Tibial artery (tissue), 4 donors: ENCODE measurements at regions not wholly inside any gene's neighbourhood (a gene's known extent, or its start where the extent isn't known, plus 50 kb on each side); places are given as distances from the start of the nearest gene placed in this dataset.
A peak's percentile ranks its signal among the peaks of the same experiment; 100 is the strongest.

ENCODE experiments used
- DNase-seq, 2 donors: peaks; one replicate each; pipeline ENCODE4 v3.0.0-alpha.2; 2019
- H3K27ac ChIP-seq, 2 donors: fragments of 200-600 bp; sonication (generic) in 1 of 2; 1 replicate in 1 of 2; 2 replicates in 1 of 2; pipeline ENCODE4 v1.5.1; 2018 to 2019; ENCODE audit warnings: mild to moderate bottlenecking in 1 of 2
- H3K27me3 ChIP-seq, 2 donors: fragments of 200-600 bp; sonication (generic) in 1 of 2; one replicate each; pipeline versions ENCODE4 v1.5.1 to v1.6.0; 2016 to 2019
- H3K36me3 ChIP-seq, 3 donors: fragments of 200-600 bp; sonication (generic) in 2 of 3; one replicate each; pipeline ENCODE4 v1.5.1; 2016 to 2019; ENCODE audit warnings: mild to moderate bottlenecking in 2 of 3
- H3K4me1 ChIP-seq, 4 donors: fragments of 200-600 bp; sonication (generic) in 2 of 4; 1 replicate in 3 of 4; 2 replicates in 1 of 4; pipeline ENCODE4 v1.5.1; 2016 to 2019
- H3K4me3 ChIP-seq, 2 donors: fragments of 200-600 bp; sonication (generic) in 1 of 2; 1 replicate in 1 of 2; 2 replicates in 1 of 2; pipeline ENCODE4 v1.5.1; 2018 to 2019; ENCODE audit warnings: mild to moderate bottlenecking in 2 of 2
- H3K9me3 ChIP-seq, 3 donors: fragments of 200-600 bp; sonication (generic) in 1 of 3; one replicate each; pipeline ENCODE4 v1.5.1; 2016 to 2019
- intact Hi-C: fragments of 100-400 bp; cut with DNase I; formaldehyde crosslinking; loops from one replicate; pipeline ENCODE4 v1.15.0; 2023; ENCODE audit warnings: low total_unique reads
- TF ChIP-seq, protein P1 (sequence below), 2 experiments: fragments of 200-600 bp in 1 of 2; fragments of 450-650 bp in 1 of 2; IDR thresholded peaks; one replicate each; pipeline ENCODE4 v1.5.1; 2017 to 2019; ENCODE audit warnings: antibody characterized with exemption in 2 of 2, mild to moderate bottlenecking in 1 of 2, moderate library complexity in 1 of 2

DNA sequence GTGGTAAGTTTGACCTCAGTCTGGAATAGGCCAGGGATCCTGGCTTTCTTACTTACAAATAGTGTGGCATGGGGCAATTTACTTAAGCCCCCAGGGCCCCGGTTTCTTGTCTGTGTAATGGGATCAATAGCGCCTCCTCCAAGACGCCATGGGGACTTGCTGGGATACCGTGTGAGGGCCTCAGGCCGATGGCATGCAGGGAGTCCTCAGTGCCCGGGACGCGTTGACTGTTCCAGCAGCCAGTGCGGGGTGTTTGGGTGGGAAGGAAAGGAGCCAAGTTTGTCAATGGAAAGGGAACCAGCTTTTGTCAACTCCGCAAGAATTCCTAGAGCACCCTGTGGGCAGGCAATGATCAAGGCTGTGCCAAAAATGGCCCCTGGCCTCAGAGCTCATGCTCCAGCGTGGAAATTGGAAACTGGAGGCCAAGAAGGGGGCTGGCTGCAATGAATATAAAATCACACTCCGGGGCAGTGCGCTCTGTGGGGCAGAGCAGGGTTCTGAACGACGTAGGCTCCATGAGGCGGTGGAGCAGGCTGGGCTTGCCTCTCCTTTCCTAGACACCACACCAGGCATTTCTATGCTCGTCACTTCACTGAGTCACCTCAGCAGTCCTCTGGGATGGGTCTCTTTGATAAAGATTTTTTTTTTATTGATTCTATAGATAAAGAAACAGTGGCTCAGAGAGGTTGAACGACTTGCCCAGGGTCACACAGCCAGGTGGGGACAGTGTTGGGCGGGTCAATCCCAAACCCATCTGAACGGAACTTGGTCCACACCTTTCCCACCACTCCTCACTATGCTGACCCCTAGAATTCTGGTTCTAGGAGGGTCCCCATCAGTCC is 56.7 kb upstream of the ASAP2 start:
- intact Hi-C loops = loop anchor here (5.0 kb wide), 1 partner anchor 47 kb away; no protein-coding TSS in a partner anchor
- TF ChIP-seq, protein P1, sequence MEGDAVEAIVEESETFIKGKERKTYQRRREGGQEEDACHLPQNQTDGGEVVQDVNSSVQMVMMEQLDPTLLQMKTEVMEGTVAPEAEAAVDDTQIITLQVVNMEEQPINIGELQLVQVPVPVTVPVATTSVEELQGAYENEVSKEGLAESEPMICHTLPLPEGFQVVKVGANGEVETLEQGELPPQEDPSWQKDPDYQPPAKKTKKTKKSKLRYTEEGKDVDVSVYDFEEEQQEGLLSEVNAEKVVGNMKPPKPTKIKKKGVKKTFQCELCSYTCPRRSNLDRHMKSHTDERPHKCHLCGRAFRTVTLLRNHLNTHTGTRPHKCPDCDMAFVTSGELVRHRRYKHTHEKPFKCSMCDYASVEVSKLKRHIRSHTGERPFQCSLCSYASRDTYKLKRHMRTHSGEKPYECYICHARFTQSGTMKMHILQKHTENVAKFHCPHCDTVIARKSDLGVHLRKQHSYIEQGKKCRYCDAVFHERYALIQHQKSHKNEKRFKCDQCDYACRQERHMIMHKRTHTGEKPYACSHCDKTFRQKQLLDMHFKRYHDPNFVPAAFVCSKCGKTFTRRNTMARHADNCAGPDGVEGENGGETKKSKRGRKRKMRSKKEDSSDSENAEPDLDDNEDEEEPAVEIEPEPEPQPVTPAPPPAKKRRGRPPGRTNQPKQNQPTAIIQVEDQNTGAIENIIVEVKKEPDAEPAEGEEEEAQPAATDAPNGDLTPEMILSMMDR (IDR thresholded peaks at IDR 0.05) = no peak
- Histone ChIP-seq H3K4me3 (no peak overlapping the region), H3K27ac (no peak overlapping the region), H3K36me3 (no peaks in the 10 kb centered on the region), H3K9me3 (no peaks in the 10 kb centered on the region), H3K4me1 (peaks cover 0 to 16% (median 7%) of the 10 kb centered on the region in 4 donors), H3K27me3 (no peaks in the 10 kb centered on the region)
- DNase-seq = no peak

- intact Hi-C loops = loop anchor here (5.0 kb wide), 1 partner anchor 48 kb away; no protein-coding TSS in a partner anchor
- no peak overlapping the region for H3K27ac ChIP-seq
- no peak overlapping the region for H3K4me3 ChIP-seq
- DNase-seq = no peak
- no peaks in the 10 kb centered on the region for H3K27me3 ChIP-seq
- TF ChIP-seq, protein P1 (IDR thresholded peaks at IDR 0.05) = no peak
- H3K36me3 ChIP-seq = no peaks in the 10 kb centered on the region
- H3K9me3 ChIP-seq = no peaks in the 10 kb centered on the region
- H3K4me1 ChIP-seq = peaks cover 0 to 20% (median 9%) of the 10 kb centered on the region in 4 donors
These were observed 57.3 kb upstream of the ASAP2 start for GRCh38 chr2:9149388-9149660.

DNA sequence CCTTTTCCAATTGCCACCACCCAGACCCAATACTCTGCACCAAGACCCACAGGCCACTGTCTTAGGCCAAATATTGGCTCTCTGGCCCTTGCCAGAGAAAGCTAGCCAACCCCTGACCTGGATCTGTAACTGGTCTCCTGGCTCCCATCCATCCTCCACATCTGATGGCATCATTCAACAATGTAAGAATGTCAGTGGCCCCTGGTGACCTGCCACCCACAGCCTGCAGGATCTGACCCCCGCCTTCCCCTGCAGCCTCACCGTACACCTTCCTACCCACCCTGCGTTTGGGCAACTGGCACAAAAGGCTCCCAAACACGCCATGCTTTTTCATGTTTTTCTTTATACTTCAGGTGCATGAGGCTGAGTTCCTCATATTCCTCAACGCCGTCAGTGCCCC is 60.0 kb upstream of the ASAP2 start:
- DNase-seq = no peak

DNA sequence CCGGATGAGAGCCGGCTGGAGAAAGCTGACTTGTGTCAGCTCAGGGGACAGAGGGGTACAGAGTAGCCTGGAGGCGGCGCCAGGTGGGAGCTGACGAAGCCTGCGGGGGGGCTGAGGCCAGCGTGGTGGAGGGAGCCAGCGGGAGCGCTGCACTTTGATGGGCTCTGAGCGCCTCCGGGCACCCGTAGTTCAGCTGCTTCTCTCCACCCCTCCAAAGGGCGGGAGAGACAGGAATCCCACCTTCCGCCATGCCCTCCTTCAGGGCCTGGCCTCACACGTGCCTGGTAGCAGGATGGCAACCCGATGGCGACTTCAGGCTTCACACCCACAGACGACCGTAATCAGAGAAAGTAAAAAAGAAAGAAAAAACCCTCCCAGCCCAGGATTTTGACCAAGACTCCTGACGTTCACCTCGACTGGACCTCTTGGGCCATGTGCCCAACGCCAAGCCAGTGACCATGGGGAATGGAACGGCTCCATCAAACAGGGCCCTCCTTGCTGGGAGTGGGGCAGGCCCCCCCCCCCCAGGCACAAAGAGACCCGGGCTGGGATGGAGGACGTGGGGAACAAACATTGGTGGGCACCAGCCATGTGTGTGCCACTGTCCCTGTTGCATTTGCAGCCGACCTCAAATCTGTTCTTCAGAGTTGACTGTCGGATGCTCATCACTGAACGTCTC is 60.7 kb upstream of the ASAP2 start:
- intact Hi-C loops = loop anchor here (5.0 kb wide), 1 partner anchor 51 kb away; no protein-coding TSS in a partner anchor
- TF ChIP-seq, protein P1 (IDR thresholded peaks at IDR 0.05) = no peak
- Histone ChIP-seq H3K27ac (no peak overlapping the region), H3K4me3 (no peak overlapping the region), H3K4me1 (peaks cover 0 to 27% (median 16%) of the 10 kb centered on the region in 4 donors), H3K27me3 (no peaks in the 10 kb centered on the region), H3K9me3 (no peaks in the 10 kb centered on the region), H3K36me3 (no peaks in the 10 kb centered on the region)
- DNase-seq = no peak

More for the DNA sequence above, 60.0 kb upstream of the ASAP2 start:
- H3K36me3 ChIP-seq = no peaks in the 10 kb centered on the region
- TF ChIP-seq, protein P1 (IDR thresholded peaks at IDR 0.05) = no peak
- peaks cover 0 to 27% (median 16%) of the 10 kb centered on the region in 4 donors for H3K4me1 ChIP-seq
- no peak overlapping the region for H3K27ac ChIP-seq
- no peaks in the 10 kb centered on the region for H3K9me3 ChIP-seq
- no peaks in the 10 kb centered on the region for H3K27me3 ChIP-seq
- no peak overlapping the region for H3K4me3 ChIP-seq
- intact Hi-C loops = loop anchor here (5.0 kb wide), 1 partner anchor 51 kb away; no protein-coding TSS in a partner anchor

GRCh38 chr2:9145109-9145751 is 61.4 kb upstream of the ASAP2 start:
- no peaks in the 10 kb centered on the region for H3K9me3 ChIP-seq
- intact Hi-C loops = loop anchor here (5.0 kb wide), 1 partner anchor 52 kb away; no protein-coding TSS in a partner anchor
- TF ChIP-seq, protein P1 (IDR thresholded peaks at IDR 0.05) = no peak
- H3K4me1 ChIP-seq = peaks cover 0 to 27% (median 16%) of the 10 kb centered on the region in 4 donors
- H3K36me3 ChIP-seq = no peaks in the 10 kb centered on the region
- H3K27me3 ChIP-seq = no peaks in the 10 kb centered on the region
- peak; percentile 62 to 80 for DNase-seq
- H3K27ac ChIP-seq = peak overlapping the region in 1 of 2 donors; percentile 36
- no peak overlapping the region for H3K4me3 ChIP-seq
